ENCODE measurements at regions not wholly inside any gene's neighbourhood (a gene's known extent, or its start where the extent isn't known, plus 50 kb on each side); places are given as distances from the start of the nearest gene placed in this dataset.
A peak's percentile ranks its signal among the peaks of the same experiment; 100 is the strongest.

DNA sequence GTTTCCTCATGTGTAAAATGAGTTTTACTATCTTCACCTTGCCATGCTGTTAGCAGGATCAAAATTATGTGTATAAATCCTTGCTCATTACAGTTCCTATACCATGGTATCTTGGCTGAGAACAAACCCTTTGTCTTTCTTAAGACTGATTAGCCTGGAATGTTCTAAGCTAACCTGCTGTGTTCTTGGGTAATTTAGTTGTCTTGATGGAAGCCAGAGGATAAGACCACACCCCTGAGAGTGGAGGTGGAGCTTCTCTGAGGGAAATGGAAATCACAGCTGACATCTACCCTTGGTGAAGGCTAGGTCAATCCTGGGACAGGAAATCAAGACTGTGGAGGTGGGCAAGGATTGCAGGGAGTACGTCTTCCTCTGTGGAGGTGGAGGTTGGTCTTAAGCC, 206.1 kb upstream of the ARHGAP20 start:
- no peak for DNase-seq

DNA sequence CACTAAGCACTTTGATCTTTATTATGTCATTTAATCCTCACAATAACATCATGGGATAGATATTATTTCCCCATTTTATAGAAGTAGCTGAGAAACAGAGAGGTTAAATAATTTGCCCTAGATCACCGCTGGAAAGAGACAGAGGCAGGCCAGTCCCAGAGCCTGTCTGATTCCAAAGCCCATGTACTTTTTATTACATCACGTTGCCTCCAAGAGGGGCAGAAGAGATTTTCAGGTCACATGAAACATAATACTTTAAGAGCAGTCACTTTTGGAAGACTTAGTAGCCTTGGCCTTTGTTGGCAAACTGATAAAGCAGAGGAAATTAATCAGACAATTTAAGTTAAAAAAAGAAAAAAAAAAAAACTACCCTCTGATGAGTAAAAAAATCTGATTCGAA, 200.2 kb upstream of the ARHGAP20 start:
- DNase-seq = no peak

DNA sequence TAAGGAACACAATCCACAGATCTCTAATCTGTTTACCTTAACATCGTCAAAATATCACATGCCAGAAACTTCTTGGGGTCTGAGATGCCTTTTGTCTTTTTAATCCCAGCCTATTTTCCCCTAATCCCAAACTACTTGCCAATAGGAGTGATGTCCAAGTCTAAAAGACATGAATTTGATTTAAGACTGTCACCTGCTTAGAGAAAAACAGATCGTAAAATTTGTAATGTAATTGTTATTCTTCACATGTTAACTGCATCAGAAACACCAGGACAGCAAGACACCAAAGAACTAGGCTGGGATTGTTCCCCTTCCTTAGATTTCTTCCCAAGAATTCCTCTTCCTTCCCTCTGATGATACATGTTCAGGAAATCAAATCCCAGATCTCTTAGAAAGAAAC, 198.1 kb upstream of the ARHGAP20 start:
- no peak for DNase-seq

DNA sequence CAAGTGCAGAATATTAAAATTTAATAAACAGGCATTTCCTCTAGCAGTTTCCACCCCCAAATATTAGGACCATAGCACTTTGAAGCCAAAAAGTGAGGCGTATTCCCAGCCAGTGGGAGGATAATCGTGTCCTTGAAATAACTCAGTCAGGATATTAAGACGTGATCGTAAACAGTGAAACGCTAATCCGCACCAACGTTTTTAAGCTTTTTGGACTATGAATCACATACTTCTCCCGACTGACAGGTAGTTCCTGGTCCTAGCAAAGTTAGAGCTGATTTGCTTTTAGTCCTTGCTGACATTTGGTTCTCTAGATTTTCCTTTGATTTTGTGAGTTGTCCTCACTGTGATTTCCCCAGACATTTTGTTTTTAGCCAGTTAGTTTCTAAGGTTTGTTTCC, 197.1 kb upstream of the ARHGAP20 start:
- DNase-seq = no peak

DNA sequence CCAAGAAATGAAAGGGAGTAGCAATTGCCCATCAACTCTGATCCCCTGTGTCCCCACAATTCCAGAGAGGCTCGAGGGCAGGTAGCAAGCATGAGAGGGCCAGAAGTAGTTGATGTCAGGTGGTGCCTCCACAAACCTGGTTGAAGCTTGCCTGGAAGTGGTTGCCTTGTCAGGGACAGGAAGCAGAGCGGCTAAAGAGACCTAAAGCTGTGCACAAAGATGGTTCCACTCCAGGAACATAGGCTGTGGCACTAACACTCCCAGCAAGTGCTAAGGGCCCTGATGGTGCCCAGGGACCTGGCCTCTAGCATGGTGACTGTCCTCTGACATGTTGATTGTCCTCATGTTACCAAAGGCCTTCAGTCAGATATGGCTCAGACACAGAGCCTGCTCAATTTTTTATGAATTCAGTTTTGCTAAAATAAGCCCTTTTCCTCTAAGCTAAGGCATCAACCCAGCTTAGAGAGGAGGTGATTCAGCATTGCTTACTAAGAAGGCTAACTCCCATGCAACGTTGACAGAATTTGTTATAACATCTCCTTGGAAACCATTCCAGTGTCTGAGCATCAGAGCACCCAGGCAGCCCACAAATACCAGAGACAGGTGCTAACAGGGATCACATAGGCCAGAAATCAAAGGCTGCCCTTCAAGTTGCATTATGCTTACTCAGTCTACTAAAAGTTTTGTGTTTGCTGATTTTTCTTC, 196.3 kb upstream of the ARHGAP20 start:
- DNase-seq = no peak

DNA sequence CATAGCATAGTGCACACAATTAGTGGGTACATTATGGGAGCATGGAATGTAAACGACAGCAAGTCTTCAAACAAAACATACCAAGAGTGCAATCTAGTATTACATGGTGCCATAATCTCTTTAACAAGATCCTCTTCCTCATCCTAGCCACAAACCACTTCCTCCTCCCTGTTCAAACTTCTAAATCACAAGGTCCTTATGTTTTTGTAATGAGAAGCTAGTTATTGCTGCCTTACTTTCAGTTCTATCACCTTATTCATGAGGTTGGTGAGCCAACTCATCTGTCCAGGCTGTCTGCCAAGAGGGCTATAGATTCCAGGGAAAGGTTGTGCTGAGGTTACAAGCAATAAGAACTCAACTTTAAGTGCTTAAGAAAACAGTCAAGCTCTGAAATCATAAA, 195.4 kb upstream of the ARHGAP20 start:
- no peak for DNase-seq

DNA sequence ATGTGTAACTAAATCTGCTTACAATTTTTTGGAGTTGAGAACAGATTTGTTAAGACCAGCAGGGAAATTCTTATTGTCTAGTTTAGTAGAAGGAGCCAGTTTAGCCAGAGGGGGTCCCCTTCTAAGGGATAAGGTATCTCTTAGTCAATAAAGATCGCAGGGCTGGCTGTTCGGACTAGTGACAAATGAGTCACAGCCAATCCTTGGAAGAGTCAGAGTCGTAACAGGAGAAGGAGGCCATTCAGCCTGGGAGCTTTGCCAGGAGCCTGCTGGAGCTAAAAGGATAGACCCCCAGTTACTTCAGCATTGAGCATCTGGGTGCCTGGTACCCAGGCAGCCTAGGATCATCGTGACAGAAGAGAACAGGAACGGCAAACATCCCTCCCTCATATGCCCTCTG, 191.6 kb upstream of the ARHGAP20 start:
- no peak for DNase-seq

DNA sequence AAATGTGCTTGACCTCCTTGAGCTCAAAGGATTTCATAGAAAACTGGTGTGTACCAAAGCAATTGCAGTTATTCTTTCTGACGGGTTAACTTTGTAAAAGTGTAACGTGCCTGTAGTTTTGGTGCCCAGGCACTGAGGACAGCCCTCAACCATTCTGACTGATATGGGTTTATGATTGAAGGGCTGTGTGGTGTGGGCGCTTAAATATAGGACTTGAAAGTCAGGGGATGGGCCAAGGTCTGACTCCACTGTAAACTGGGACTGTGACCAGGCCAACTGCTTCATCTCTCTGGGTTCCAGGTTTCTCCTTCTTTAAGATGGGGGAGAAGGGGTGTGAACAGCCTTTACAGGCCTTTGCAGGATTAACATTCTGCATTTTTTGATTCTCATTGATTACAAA, 191.1 kb upstream of the ARHGAP20 start:
- no peak for DNase-seq

DNA sequence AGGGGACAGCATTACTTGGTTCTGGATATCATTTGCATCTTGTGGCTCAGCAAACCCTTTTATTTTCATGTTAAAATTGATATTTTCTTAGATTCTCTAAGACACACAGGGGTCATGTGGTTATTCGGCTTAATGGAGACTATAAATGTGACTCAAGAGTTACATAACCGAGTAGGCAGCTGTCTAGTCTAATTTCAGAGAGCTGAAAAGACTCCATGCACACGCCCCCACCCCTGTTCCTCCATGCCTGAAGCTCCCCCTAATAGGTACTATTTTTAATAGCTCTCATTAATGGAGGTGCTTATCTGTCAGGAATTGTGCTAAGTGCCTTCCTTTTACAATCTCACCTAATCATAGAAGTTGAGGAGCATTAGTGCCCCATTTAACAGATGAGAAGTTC, 189.2 kb upstream of the ARHGAP20 start:
- DNase-seq = no peak

DNA sequence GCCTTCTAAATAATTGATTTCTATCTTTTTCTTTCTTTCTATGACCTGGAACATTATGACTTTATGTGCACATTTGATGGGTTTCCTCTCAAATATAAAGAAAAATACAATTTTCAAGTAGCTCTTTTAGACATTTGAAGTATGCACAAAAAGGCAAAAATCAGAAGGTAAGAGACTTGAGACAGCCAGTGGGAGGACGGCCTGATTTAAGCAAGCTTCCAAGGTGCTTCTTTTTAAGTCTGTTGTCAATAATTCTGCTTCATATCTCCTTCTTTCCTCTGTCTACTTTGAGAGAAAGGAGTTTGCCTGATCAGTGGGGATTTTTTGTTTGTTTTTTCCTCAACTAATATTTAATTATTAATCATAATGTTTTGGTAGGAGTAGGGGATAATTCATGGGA, 188.2 kb upstream of the ARHGAP20 start:
- DNase-seq = peak; percentile 40

DNA sequence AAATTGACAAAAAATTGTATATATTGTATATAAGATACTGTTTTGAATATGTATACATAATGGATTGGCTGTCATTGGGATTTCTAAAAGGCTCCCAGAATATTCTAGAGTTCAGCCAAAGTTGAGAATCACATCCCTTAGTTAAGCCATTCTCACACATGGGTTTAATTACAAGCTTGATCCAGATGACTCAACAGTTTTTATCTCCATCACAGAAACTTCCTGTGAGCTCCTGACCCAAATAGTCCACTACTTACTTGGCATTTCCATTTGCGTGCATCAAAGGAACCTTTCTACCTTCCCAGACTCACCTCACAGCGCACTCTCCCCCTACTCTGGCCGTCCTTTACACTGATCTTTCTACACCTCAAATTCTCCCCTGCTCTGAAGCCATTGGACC, 184.8 kb upstream of the ARHGAP20 start:
- DNase-seq = no peak

DNA sequence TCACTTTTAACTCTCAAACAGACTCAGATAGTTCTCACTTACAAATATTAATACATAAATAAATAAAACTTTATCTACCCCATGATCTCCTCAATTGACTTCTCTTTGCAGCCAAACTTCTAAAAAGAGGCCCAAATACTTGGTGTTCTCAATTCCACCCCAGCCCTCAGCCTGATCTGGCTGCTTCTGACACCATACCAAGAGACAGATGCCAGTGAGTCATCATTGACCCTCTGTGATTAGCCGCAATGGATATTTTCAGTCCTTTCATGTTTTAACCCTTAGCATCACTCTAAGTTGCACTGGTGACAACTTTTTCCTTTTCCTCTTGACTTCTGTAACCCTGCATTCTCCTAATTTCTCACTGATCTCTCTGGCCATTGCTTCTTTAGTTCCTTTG, 184.1 kb upstream of the ARHGAP20 start:
- no peak for DNase-seq

DNA sequence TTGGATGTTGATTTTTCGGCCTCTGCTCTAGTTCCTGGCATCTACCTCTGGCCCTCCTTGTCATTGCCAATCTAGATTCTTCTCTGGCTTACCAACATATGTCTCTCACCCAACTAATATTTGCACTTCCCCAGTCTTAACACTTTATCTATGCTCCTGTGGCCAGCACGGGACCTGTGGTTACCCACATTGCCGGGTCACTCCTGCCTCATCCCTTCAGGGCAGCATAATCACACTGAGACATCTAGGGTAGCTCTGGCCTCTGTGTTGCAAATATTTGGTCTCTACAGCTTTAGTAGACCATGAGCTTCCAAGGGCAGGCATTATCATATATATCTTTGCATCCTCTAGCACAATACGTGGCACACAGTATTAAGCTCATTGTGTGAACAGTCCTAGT, 182.0 kb upstream of the ARHGAP20 start:
- no peak for DNase-seq

DNA sequence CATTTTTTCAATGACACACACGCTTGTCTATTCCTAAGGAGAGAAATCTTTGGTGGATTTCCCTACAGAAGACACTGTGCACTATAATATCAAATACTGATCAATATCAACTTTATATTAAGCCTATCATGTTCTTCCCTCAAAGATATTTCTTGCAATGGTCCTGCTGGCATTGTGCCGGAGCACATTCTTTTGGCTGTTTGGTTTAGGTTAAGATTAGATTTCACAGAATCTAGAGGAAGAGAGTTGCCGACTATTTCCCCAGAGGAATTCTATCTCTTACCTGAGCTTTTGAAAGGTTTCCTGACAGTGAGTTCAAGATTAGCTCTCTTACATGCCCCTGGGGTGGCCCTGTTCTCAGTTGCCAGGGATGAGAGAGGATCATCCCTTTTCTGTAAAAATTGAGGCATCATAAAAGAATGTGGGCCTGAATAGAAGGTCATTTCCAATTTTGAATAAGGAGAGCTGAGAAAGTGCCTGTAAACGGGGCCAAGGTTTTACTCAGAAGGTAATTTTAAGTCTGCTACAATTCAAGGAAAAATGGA, 180.6 kb upstream of the ARHGAP20 start:
- DNase-seq = no peak

DNA sequence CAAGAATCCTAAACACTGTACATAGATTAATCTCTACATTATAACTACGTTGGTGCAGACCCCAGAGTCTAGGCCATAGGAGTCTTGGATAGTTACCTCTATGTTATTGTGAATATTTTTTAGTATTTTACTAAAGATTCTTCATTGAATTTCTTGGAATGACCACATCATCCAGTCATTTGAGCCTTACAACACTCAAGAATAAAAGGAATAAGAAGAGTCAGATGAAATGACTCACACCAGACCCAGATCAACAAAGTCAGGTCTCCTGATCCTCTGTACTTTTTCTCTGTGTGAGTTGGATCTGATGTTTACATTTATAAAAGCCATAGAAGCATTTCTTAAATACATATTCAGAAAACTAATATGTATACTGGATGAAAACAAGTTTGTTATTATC, 179.2 kb upstream of the ARHGAP20 start:
- DNase-seq = no peak

DNA sequence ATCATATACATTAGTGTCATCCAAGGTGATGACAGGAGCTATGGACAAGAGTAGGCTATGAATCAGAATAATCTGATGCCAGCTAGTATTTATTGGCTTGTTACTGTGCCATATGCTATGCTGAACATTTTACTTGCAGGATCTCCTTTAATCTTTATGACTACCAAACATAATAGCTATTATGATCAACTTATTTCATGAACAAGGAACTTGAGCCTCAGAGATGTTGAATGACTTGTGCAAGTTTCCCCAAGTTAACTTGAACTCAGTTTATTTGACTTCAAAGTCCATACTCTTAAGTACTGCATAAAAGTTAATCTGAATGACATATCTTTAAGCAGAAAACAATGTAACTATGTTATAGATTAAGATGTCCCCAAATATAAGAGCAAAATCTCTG, 178.8 kb upstream of the ARHGAP20 start:
- DNase-seq = no peak

DNA sequence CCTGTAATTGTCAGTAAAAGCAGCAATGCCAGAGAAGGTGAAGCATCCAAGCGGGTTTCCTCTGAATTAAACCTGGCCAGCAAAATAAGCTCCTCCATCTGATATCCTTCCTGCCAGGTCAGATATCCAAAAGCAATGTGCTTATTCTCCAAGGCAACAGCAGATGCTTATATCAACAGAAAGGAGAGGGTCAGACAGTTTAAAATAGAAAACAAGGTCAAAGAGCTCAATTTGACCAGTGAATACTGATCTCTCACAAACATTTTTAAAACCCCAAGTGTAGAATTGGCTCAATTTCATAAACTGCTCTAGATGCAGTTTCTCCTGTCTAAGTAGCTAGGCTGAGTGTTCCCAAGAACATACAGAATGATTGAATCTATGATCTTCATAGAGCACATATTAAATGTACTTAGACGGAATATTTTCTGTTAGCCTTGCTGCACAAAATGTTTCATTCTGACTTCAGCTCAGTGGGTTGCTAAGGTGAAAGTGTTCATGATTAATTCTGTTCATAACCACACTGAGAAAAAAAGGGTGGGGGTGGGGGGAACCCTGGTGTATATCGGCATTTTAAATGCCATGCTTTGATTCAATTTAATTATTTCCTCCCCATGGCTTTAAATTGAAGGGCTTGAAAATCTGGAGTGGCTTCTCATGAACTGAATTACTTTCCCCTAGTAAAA, 174.2 kb upstream of the ARHGAP20 start:
- DNase-seq = no peak

DNA sequence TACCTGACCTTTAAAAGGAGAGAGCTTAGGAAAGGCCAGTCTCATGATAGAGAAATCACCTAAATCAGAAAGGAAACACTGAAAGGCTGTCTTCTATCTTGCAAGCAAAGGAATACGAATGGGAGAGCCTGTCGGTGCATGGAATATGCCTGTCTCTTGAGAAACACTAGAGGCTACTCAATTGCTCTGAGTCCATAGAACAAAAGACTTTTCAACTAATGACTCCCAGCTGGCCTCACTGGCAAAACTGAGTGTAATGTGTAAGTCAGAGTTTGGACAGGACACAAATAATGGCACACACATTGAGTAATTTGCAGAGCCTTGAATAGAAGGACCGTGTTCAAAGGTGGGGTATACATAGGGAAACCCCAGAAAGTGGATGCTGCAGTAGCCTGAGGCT, 171.0 kb upstream of the ARHGAP20 start:
- DNase-seq = no peak

DNA sequence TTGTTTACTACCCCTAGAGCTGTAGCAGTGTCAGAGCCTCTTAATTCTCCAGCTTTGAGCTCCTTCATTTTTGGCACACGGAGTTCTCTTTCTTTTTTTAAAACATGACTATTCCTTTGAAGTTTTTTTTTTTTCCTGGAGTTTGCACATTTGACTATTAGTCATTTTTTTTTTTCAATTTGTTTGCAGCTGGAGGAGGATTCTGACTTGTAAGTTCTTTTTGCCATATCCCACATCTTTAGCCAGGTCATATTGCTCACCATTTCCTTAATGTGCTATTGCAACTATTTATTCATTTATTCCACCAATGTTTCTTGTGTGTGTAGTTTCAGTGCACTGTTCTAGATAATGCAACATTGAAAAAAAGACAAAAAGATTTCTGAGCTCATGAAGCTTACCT, 166.3 kb upstream of the ARHGAP20 start:
- no peak for DNase-seq

DNA sequence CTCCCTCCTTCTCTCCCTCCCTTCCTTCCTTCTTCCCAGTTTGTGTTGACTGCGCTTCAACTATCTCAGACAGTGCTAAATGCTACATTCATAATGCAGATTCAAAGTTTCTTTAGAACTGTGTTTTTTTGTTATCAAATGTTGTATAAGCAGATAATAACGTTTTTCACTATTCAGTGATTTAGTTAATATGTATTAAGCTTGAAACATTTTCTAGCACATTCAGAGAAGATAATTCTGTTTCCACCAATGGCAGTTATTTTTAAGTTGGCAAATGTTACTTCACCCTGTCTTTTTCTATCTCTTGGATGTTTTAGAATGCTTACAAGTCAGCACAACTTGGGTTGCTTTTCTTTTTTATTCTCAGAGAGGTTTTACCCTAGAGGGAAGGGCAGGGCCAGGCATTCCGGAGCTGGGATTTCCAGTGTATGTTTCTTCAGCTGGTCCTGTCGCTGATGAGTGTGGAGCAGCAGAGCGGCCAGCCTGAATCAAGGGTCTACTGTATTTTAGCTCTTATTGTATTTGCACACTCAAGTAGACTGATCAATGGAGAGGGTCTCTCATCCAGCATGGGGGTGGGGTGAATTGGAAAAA, 162.3 kb upstream of the ARHGAP20 start:
- no peak for DNase-seq

DNA sequence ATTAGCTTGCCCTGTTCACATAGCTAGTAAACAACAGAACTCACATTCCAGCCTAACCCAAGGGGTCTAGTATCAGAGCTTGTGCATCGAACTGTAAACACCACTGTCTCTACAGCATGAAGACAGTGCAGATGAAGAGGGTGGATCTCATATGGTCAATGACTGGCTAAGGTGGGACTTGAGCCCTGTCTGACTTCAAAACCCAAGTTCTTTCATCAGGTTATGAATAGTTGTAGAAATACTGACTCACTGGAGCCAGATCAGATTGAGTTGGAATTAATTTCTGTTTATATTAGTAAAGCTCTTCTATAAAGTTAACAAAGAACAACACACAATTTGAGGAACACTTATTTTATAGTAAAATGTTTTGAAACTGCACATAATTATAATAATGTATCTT, 161.7 kb upstream of the ARHGAP20 start:
- DNase-seq = no peak

DNA sequence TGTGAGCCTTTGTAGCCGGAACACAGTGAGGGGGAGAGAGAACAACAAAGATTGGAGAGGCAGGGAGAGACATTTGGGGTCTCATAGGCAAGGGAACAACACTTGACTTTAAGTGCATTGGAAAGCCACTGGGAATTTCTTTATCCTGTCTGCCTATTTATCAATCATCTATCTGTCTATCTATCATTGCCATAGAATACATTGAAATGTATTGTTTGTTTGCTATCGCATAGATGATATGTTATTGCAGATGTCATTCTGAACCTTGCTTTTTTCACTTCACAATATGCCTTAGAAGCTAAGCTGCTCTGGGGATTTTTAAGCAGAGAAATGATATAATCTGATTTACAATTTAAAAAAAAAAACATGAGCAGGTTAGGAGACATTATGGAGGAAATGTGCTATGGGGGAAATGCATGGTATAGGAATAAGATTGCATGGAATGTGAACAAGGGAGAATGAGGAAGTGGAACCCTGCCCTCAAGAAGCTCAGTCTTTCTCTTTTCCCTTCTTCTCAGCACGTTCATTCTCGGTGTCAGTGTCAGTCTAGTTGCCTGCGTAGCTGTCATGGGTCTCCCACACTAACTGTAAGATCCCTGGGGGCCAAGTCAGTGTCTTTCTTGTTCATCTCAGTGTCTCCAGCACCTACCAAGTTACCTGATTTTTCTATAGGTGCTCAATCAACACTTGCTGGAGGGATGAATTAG, 158.7 kb upstream of the ARHGAP20 start:
- no peak for DNase-seq

DNA sequence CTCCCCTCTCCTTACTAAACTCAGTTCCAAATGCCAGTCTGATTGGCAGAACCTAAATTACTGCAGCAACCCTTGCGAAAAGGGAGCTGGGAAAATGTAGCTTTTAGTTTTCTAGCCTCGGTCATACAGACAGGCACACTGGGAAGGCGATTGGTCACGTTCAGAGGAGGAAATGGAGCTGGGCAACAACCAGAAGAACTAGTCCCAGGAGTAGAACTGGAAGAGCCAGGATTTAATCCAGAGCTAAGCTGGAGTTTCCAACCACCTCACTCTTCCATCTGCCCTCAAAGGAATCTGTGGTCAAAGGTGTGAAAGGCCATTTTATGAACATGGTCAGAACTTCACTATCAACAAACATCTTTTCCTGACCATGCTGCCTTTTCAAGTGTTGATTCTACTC, 155.7 kb upstream of the ARHGAP20 start:
- no peak for DNase-seq

DNA sequence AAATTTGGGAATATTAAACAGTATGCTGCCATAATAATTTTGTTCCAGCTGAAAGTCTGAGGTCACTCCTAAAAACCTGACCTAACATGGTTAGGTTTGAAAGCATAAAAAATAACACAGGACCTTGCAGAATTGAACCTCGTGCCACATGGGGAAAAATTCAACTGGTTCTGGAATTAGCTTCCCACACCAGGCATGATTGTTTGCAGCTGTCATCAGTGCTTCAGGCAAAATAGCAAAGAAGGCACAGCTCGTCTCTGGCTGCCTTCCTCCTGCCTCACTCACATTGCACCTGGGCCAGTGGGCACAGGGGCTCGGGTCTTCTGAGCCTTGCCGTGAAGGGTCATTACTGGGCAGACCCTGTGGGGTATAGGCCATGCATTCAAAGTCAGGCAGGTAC, 153.8 kb upstream of the ARHGAP20 start:
- DNase-seq = no peak
